GM19372 (cell line): ENCODE measurements at regions not wholly inside any gene's neighbourhood (a gene's known extent, or its start where the extent isn't known, plus 50 kb on each side); places are given as distances from the start of the nearest gene placed in this dataset.
"Not testable (repeated sequence)": the region's sequence is repeated elsewhere in the genome, so short reads cannot be mapped to it uniquely, and the experiment has no call there.

Source experiments
- ATAC-seq: cut with Tn5 transposase; IDR thresholded peaks from one replicate; pipeline ENCODE4 v1.9.1; 2021; ENCODE audit warnings: mild to moderate bottlenecking, low read depth, moderate library complexity; ENCODE audit not compliant: unreplicated experiment

DNA sequence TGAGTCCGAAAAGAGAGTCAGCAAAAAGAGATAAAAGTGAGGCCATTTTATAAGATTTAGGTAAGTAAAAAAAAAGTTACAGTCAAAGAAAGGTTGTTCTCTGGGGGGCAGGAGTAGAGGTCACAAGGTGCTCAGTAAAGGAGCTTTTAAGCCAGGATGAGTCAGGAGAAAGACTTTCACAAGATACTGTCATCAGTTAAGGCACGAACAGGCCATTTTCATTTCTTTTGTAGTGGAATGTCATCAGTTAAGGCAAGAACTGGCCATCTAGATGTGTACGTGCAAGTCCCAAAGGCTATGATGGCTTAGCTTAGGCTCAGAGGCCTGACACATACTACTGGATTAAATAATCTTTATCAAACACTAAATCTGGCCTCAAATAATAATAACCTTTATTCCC lies 1207.3 kb upstream of the FAM98A start:
- no peak for ATAC-seq

DNA sequence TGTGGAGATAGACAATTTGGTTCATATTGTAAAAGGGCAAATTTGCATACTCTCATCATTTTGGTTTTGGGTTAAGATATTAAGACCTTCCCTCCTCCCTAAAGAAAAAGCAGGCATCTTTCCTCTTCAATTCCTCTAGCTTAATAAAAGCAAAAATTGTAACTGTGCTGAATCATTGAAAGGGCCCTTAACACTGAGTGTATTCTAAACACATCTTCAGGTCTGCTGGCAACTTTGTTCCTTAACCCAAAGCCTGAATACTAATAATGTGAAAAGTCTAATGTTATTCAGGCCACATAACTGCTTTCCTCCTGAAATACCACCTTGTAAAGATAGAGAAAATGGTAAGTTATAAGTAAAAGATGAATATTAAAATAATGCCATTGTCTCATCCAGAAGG lies 1200.5 kb upstream of the FAM98A start:
- ATAC-seq = no peak

DNA sequence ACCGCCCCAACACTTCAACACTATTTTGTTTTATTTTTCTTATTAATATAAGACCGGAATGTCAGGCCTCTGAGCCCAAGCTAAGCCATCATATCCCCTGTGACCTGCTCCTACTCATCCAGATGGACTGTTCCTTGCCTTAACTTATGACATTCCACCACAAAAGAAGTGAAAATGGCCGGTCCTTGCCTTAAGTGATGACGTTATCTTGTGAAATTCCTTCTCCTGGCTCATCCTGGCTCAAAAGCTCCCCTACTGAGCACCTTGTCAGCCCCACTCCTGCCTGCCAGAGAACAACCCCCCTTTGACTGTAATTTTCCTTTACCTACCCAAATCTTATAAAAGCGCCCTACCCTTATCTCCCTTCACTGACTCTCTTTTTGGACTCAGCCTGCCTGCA lies 1196.5 kb upstream of the FAM98A start:
- ATAC-seq = not testable (repeated sequence)

DNA sequence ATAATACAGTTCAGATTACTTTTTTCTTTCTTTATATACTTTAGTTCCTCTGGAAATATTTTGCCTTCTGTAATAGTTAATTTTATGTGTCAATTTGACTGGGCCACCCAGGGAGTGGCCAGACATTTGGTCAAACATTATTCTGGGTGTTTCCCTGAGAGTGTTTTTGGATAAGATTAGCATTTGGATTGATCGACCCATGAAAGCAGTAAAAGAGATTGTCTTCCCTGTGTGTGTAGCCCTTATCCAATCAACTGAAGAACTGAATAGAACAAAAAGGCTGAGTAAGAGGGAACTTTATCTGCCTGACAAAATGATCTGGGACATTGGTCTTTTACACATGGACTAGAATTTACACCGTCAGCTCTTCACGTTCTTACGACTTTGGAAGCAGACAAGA lies 1190.1 kb upstream of the FAM98A start:
- ATAC-seq = no peak

DNA sequence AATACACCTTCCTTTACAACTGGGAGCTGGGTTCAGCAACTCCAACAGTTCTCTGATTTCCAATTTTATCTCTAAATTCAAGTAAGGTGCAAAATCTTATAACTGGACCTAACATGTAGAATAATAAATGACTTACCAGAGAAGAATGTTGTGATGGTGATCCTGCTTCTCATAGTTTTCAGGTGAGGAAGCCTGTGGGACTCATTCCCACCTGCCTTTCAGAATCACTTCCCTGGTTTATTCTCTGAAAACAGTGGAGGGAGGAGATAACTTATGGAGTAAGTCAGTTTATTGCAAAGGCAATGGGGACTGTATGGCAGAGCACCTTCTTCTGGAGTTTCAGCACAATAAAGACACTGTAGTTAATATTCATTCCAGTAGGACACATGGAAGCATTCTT lies 1188.2 kb upstream of the FAM98A start:
- ATAC-seq = no peak

DNA sequence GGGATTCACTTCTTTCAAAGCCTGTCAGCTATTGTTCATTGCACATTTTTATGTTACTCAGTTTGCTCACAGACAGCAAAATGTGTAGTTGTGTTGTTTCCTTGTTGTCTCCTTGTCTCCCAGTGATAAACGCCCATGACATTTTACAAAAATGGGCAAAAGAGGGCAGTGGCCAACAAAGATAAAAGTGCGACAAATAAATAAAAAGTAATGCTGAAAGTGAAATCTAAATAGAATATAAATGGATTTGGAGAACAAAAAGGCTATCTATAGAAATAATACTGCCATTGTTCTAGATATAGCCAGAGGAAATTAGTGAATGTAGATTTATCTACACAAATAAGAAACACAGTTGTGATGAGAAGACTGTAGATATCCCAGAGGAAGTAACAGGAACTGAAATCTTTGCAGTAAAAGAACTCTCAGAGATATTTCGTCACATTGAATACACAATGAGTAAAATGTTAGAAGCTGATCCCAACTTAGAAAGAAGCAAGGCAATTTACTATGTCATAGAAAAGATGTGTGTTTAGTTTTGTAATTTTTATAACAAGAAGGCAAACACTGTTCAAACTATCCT lies 1186.2 kb upstream of the FAM98A start:
- no peak for ATAC-seq

DNA sequence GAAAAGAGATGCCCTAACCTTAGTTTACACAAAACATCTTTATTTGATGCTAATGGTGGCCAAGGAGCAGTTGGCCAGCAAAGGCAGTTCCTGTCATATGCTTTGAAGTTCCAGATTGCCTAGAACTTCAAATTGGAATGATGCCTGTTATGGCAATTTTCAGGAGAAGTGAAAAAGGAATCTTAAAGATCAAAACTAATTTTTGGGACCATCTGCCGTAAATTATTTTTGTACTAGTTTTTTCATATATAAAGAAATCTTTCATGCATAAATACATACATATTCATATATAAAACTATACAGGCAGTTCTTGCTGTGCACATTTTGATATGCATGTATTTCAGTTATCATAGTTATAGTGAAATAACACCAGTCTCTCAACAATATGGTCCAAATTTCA lies 1185.6 kb upstream of the FAM98A start:
- no peak for ATAC-seq

DNA sequence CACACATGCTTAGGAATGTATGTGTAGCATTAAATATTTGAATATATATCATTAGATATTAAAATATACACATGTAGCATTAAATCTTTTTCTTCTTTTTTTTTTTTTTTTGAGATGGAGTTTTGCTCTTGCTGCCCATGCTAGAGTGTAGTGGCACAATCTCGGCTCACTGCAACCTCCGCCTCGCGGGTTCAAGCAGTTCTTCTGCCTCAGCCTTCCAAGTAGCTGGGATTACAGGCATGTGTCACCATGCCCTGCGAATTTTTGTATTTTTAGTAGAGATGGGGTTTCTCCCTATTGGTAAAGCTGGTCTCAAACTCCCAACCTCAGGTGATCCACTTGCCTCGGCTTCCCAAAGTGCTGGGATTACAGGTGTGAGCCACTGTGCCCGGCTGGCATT lies 1151.6 kb upstream of the FAM98A start:
- ATAC-seq = not testable (repeated sequence)

DNA sequence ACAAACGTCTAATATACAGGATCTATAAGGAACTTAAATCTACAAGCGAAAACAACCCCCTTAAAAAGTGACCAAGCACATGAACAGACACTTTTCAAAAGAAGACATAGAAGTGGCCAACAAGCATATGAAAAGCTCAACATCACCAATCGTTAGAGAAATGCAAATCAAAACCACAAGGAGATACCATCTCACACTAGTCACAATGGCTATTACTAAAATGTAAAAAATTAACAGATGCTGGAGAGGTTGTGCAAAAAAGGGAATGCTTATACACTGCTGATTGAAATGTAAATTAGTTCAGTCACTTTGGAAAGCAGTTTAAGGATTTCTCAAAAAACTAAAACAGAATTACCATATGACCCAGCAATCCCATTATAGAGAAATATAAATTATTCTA lies 1148.5 kb upstream of the FAM98A start:
- no peak for ATAC-seq

DNA sequence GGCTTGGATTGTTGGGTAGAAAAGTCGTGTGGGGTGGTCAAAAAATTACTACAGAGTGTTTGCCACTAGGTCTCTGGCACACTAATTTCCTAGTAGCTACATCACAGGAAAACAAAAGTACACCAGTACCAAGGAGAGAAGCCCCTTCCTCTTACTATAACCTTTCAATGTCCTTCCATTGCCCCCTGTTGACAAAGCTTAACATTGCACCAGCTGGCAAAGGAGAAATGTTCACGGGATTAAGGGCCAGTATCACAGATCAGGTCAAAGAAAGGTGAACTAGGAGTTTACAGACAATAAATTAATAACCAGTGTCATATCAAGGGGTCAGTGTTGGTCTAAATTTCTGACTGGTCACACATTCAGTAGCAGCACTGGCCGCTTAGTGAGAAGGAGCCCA lies 1139.6 kb upstream of the FAM98A start:
- ATAC-seq = no peak

DNA sequence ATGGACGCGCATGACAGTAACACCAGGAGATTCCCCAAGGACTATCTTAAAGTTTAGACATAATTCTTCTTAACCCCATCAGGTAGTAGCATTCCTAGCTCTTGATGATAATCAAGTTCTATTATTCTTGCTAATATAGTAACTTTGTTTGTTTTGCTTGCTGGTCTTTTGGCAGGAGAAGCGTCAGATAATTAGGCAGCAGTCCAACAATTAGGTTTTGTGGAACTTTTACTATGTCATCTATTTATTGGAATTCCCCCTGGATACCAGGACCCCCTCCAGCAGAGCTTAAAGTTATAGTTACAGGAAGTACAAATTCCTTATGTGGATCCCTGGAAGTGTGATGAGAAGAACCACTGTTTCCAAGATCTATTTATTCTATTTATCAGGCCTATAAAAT lies 1138.0 kb upstream of the FAM98A start:
- ATAC-seq = no peak

DNA sequence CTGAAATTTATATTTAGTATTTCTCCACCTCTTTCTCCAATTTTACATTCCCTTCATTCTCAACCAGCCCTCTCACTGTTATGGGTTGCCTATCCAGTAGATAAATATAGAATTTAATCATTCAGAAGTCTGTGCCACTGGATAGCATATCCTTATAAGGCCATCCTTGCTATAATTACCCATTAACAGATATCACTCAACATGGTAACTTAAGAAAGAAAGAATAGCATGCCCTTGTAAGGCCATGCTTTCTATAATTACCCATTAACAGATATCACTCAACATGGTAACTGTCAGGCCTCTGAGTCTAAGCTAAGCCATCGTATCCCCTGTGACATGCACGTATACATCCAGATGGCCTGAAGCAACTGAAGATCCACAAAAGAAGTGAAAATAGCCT lies 1137.4 kb upstream of the FAM98A start:
- no peak for ATAC-seq

DNA sequence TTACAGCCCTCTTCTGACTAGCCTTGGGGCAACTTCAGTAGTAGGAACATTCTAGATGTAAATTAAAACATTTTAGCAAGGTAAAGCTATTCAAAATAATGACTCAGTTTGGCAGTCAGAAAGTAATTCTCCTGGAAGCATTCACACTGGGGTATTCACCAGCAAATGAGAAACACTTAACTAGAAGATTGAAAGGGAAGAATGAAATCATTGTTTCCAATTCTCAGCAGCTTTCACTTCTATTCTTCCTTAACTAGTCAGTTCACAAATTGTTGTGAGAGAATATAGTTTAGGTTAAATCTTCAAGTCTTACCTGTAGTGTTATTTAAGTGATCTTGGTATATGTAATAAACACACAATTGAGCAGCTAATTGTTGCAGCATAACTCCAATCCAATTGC lies 1135.6 kb upstream of the FAM98A start:
- no peak for ATAC-seq

DNA sequence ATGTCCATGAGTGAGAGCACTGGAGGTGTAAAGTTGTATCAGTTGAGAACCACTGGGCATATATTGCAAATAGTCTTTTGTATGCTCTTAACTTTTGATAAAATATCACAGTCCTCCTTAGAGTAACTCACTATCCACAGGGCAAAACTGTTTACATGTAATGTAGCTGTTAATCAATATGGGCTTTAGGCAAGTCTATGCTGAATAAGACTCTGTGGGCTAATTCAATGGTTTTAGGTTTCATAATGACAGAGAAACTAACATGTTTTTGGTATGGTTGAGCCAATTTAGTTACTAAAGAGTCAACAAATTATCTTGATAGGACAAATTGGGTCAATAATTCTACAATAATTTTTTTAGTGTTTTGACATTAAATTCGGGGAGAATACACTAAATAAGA lies 1134.9 kb upstream of the FAM98A start:
- ATAC-seq = no peak

DNA sequence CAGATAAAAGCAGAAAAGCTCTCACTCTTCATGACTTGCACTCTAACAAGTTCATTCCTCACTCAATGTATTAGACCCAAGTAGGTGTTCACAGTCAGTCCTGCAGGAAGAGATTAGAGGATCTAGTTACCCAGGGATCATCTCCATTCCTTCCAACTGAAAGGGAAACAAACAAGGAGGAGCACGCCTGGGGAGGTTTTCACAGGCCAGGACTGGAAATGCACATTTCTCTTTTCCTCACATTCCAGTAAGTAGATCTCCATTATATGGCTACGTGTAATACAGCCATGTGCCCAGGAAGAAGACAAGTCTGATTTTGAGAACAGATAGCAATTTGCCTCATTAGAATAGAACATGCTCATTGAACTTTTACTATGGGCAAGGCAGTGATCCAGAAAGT lies 1132.2 kb upstream of the FAM98A start:
- ATAC-seq = no peak

DNA sequence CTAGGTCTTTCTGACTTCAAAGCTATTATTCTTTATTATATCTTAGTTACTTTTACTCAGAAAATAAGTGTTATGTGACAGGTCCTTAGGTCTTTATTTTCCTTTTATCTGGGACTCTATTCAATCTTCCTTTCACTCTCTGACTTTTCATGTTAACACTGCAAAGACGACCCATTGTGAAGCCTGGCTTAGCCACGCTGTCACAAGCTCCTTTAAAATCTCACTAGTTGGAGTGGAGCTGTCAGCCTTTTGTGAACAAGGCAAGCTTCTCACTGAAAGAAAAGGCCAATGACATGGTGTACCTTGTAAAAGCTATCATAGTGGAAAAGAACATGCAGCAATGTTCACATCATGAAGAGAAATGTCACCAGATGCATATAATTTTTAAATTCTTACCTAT lies 1130.7 kb upstream of the FAM98A start:
- no peak for ATAC-seq

DNA sequence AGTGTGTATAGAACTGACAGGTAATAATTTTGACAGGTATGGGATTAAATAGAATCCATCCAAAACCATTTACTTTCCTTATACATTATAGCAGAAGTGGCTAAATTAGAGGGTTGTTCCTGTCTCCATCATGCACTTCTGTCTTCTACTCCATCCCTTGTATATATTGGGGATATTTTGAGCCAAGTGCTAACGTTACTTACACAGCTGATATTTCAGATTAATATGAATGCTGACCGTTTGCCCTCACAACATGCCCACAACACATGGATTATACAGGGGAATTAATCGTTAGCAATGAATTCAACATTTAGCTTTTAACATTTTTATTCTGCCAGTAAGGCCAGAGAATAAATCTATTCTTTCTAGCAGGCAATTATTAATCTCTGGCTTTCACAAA lies 1125.0 kb upstream of the FAM98A start:
- ATAC-seq = no peak

DNA sequence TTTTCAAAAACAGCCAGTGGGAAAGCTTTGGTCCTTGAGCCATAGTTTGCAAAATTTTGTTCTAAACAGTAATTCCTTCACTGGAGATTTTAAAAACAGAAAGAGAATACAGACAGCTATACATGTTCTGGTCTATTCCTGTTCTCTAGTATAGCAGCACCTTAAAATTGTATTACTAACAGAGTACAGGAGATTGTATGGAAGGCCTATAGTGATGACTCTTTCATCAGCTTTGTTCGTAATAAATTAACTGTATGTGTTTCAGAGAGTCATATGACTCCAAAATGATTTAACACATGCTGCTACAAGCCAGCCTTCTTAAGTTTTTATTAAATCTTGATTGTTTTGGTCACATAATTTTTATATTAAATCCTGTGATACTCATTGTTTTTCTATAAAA lies 1124.6 kb upstream of the FAM98A start:
- no peak for ATAC-seq

DNA sequence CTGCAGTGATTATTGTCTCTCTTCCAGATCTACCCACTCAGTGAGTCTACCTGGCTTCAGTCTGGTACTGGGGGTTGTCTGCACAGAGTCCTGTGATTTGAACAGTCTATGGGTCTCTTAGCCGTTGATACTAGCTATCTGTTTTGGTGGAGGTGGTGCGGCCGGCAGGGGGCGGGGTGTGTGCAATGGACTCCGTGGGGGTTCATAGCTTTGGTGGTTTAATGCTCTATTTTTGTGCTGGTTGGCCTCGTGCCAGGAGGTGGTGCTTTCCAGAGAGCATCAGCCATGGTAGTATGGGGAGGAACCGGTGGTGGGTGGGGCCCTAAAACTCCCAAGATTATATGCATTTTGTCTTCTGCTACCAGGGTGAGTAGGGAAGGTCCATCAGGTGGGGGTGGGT lies 1120.1 kb upstream of the FAM98A start:
- no peak for ATAC-seq

DNA sequence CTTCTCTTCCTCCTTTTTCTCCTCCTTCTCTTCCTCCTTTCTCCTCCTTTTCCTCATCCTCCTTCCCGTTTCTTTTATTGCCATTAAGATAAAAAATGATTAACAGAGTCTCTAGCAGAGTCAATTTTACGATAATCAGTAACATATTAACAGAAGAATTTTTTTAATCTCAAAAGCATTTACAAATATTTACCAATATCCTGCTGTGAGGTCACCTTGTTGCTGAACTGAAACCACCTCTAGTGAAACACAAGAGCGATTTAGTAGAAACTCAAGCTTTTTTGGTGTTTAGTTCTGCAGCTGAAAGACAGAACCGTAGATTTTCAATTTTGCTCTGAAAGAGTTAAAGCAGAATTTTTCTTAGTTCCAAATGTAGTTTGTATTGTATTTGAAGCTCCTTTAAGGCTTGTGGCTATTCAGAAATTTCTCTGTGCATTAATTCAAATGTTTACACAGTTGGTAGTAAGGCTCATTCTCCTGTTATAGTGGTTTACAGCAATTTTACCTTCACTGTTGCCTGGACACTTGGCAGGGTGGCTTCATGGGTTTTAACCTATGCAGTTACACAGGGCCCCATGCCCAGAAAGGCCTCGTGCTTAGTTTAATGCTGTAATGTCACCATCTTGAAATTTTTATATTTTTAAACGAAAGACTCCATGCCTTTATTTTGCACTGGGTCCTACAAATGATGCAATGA lies 1106.6 kb upstream of the FAM98A start:
- ATAC-seq = no peak

DNA sequence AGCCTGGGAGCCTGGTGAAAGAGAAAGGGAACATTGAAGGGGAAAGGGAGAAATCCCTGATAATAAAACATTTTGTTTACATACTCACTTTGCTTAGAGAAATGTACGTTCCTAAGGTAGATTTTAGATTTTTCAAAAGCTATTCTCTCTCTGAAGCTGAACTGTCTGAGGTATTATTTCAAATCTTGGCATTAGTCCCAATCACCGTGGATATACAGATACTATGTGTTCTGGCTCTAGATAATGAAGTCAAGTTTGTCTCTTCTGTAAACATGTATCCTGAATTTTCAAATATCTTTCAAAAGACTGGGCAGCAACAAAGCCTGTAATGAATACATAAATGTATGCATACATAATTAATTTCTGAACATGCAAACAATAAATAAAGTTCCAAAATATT lies 1104.2 kb upstream of the FAM98A start:
- no peak for ATAC-seq

DNA sequence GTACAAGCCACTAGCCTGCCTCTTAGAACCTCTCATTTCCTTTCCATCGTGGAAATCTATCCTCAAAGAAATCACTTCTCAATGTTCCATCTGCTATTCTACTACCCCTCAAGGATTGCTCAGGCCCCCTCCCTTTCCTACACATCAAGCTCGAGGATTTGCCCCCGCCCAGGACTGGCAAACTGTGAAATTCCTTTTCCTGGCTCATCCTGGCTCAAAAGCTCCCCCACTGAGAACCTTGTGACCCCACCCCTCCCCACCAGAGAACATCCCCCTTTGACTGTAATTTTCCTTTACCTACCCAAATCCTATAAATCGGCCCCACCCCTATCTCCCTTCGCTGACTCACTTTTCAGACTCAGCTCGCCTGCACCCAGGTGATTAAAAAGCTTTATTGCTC lies 1103.3 kb upstream of the FAM98A start:
- ATAC-seq = not testable (repeated sequence)

DNA sequence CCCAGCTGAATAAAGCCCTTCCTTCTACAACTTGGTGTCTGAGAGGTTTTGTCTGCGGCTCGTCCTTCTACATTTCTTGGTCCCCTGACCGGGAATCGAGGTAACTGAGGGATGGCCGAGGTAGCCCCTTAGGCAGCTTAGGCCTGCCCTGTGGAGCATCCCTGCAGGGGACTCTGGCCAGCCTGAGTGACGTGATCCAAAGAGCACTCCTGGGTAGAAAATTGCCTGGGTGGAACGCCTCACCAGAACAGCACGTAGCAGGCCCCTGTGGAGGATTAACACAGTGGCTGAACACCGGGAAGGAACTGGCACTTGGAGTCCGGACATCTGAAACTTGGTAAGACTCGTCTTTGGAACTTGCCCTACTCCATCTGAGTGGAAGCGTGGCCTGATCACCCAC lies 1078.5 kb upstream of the FAM98A start:
- not testable (repeated sequence) for ATAC-seq
